ENCODE measurements at regions not wholly inside any gene's neighbourhood (a gene's known extent, or its start where the extent isn't known, plus 50 kb on each side); places are given as distances from the start of the nearest gene placed in this dataset.

DNA sequence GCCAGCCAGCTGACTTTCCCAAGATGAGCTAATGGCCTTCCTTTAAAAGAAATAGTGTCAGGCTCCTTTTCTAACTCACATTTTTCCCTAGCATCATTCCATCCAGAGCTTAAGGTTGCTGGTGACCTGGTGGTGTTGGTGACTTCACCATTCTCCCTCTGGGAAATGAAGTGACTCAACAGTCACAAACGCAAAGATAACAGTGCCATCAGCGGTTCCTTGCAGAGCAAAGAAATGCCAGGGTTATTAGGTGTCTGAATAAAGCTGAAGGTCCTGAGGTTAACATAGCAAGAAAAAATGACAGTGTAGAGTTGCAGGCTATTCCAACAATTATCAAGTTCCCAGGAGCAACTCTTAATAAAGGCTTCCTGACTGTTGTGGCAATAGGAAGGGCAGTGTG, 111.8 kb upstream of the SLC44A1 start:
- no peaks in the 10 kb centered on the region for H3K79me2 ChIP-seq (ENCODE audit: low read length)
- peaks cover 6% of the 10 kb centered on the region; the same call in 1 of the 2 replicates for H3F3A ChIP-seq (ENCODE audit: insufficient read depth, low read length)
- H3K36me3 ChIP-seq (replicated peaks; ENCODE audit: insufficient read depth, low read length), result no peaks in the 10 kb centered on the region
- no peak overlapping the region for H3K4me3 ChIP-seq (ENCODE audit: low read length)
- no peak overlapping the region for H3K9ac ChIP-seq (ENCODE audit: low read length)
- peaks cover 15% of the 10 kb centered on the region for H3K4me1 ChIP-seq (ENCODE audit: low read length)
- no peak for DNase-seq
- no peak for TF ChIP-seq EZH2phosphoT487 (IDR thresholded peaks at IDR 0.05; ENCODE audit: low read length)
- TF ChIP-seq, protein P1, sequence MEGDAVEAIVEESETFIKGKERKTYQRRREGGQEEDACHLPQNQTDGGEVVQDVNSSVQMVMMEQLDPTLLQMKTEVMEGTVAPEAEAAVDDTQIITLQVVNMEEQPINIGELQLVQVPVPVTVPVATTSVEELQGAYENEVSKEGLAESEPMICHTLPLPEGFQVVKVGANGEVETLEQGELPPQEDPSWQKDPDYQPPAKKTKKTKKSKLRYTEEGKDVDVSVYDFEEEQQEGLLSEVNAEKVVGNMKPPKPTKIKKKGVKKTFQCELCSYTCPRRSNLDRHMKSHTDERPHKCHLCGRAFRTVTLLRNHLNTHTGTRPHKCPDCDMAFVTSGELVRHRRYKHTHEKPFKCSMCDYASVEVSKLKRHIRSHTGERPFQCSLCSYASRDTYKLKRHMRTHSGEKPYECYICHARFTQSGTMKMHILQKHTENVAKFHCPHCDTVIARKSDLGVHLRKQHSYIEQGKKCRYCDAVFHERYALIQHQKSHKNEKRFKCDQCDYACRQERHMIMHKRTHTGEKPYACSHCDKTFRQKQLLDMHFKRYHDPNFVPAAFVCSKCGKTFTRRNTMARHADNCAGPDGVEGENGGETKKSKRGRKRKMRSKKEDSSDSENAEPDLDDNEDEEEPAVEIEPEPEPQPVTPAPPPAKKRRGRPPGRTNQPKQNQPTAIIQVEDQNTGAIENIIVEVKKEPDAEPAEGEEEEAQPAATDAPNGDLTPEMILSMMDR (IDR thresholded peaks at IDR 0.05; ENCODE audit: low read length), result no peak
- TF ChIP-seq EZH2 (optimal IDR thresholded peaks at IDR 0.05; ENCODE audit: low read depth, low read length), result no peak
- H2AFZ ChIP-seq (ENCODE audit: low read length), result no peak overlapping the region
- H3K27me3 ChIP-seq (replicated peaks; ENCODE audit: insufficient read depth, low read length), result no peaks in the 10 kb centered on the region
- H3K4me2 ChIP-seq (ENCODE audit: low read depth, low read length), result no peak overlapping the region
- no peaks in the 10 kb centered on the region for H3K9me3 ChIP-seq (replicated peaks; ENCODE audit: insufficient read depth, low read length)
- H4K20me1 ChIP-seq (ENCODE audit: insufficient read depth, low read length), result no peaks in the 10 kb centered on the region
- no peak overlapping the region for H3K27ac ChIP-seq (ENCODE audit: low read length)
- H3K9me2 ChIP-seq (replicated peaks; ENCODE audit: insufficient read depth, low read length), result no peaks in the 10 kb centered on the region

DNA sequence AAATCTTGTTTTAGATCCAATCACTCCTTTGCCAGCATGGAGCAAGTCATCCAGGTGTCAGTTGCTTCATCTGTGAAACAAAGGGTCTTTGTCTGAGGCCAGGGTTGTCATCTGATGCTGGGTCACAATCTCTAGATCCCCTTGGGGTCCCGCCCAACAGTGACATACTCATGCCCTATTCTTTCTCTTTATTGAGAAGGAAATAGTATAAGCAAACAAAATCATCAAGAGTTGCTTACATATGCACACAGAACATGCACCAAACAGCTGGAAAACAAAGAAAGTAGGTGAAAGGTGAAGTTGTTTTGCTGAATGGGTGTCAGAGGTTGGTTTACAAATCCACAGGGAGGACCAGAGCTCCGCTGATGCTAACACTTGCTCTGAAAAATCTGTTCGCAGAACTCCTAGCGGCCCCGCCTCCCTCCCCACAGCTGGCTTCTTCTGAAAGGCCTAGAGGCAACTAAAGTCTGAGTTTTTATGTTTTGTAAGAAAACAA, 106.1 kb upstream of the SLC44A1 start:
- TF ChIP-seq EZH2 (optimal IDR thresholded peaks at IDR 0.05; ENCODE audit: low read depth, low read length) (no peak), EZH2phosphoT487 (IDR thresholded peaks at IDR 0.05; ENCODE audit: low read length) (no peak)
- TF ChIP-seq, protein P1 (IDR thresholded peaks at IDR 0.05; ENCODE audit: low read length), result no peak

GRCh38 chr9:105141146-105141975, 103.1 kb upstream of the SLC44A1 start:
- Histone ChIP-seq H3K4me1 (ENCODE audit: low read length) (peaks cover 31% of the 10 kb centered on the region), H3K36me3 (replicated peaks; ENCODE audit: insufficient read depth, low read length) (no peaks in the 10 kb centered on the region), H3K27ac (ENCODE audit: low read length) (peak overlapping the region; percentile 12; the same call in 1 of the 2 replicates), H3K9me2 (replicated peaks; ENCODE audit: insufficient read depth, low read length) (no peaks in the 10 kb centered on the region), H2AFZ (ENCODE audit: low read length) (peak overlapping the region; percentile 37), H4K20me1 (ENCODE audit: insufficient read depth, low read length) (no peaks in the 10 kb centered on the region), H3K9me3 (replicated peaks; ENCODE audit: insufficient read depth, low read length) (no peaks in the 10 kb centered on the region), H3K4me3 (ENCODE audit: low read length) (no peak overlapping the region), H3K79me2 (ENCODE audit: low read length) (no peaks in the 10 kb centered on the region), H3F3A (ENCODE audit: insufficient read depth, low read length) (no peaks in the 10 kb centered on the region), H3K9ac (ENCODE audit: low read length) (no peak overlapping the region), H3K27me3 (replicated peaks; ENCODE audit: insufficient read depth, low read length) (no peaks in the 10 kb centered on the region), H3K4me2 (ENCODE audit: low read depth, low read length) (0 out of 2 replicates have a peak overlapping the region, but pooled peaks have one; percentile 9)
- TF ChIP-seq EZH2 (optimal IDR thresholded peaks at IDR 0.05; ENCODE audit: low read depth, low read length) (no peak), EZH2phosphoT487 (IDR thresholded peaks at IDR 0.05; ENCODE audit: low read length) (no peak)
- TF ChIP-seq, protein P1 (IDR thresholded peaks at IDR 0.05; ENCODE audit: low read length), result no peak
- peak; percentile 40 for DNase-seq

More for the DNA sequence above, 106.1 kb upstream of the SLC44A1 start:
- H3K9ac ChIP-seq (ENCODE audit: low read length), result no peak overlapping the region
- H4K20me1 ChIP-seq (ENCODE audit: insufficient read depth, low read length), result no peaks in the 10 kb centered on the region
- H3K9me3 ChIP-seq (replicated peaks; ENCODE audit: insufficient read depth, low read length), result no peaks in the 10 kb centered on the region
- H3K36me3 ChIP-seq (replicated peaks; ENCODE audit: insufficient read depth, low read length), result no peaks in the 10 kb centered on the region
- no peak overlapping the region for H3K4me3 ChIP-seq (ENCODE audit: low read length)
- H3F3A ChIP-seq (ENCODE audit: insufficient read depth, low read length), result no peaks in the 10 kb centered on the region
- no peaks in the 10 kb centered on the region for H3K27me3 ChIP-seq (replicated peaks; ENCODE audit: insufficient read depth, low read length)
- H3K4me2 ChIP-seq (ENCODE audit: low read depth, low read length), result no peak overlapping the region
- no peaks in the 10 kb centered on the region for H3K79me2 ChIP-seq (ENCODE audit: low read length)
- no peak overlapping the region for H2AFZ ChIP-seq (ENCODE audit: low read length)
- no peaks in the 10 kb centered on the region for H3K9me2 ChIP-seq (replicated peaks; ENCODE audit: insufficient read depth, low read length)
- H3K27ac ChIP-seq (ENCODE audit: low read length), result no peak overlapping the region
- DNase-seq, result no peak
- peaks cover 31% of the 10 kb centered on the region for H3K4me1 ChIP-seq (ENCODE audit: low read length)
